ENCODE measurements at regions not wholly inside any gene's neighbourhood (a gene's known extent, or its start where the extent isn't known, plus 50 kb on each side); places are given as distances from the start of the nearest gene placed in this dataset.

DNA sequence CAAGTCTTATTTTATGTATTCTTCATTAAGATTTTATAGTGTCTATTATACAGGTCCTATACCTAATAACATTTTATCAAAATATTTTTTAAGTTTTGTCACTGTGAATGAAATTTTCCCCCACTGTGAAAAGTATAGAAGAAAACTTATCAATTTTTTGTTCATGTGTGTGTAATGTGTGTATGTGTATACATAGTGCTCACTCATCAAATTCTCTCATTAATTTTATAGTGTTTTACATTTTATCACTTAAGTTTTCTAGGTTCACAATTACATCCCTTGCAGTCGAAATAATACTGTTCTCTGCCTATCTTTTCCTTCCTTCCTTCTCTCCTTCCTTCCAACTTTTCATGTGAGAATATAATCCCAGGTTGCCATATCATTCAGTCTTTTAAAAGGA, 93.2 kb upstream of the FBXO11 start:
- H3K4me3 ChIP-seq (ENCODE audit: low read depth, low read length): no peak overlapping the region
- TF ChIP-seq CTCF (IDR thresholded peaks at IDR 0.05; ENCODE audit: insufficient read depth, low read length): no peak
- no peak for DNase-seq (ENCODE audit: low read depth)

DNA sequence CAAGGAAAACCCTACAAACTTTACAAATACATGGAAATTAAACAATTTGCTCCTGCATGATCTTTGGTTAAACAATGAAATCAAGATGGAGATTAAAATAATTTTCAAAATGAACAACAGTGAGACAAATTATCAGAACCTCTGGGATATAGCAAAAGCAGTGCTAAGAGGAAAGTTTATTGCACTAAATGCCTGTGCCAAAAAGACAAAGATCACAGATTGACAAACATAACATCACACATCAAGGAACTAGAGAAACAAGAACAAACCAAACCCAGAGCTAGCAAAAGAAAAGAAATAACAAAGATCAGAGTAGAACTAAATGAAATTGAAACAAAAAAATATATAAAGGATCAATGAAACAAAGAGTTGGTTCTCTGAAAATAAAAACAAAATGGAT, 95.2 kb upstream of the FBXO11 start:
- DNase-seq (ENCODE audit: low read depth): no peak
- no peak overlapping the region for H3K4me3 ChIP-seq (ENCODE audit: low read depth, low read length)
- no peak for TF ChIP-seq CTCF (IDR thresholded peaks at IDR 0.05; ENCODE audit: insufficient read depth, low read length)

DNA sequence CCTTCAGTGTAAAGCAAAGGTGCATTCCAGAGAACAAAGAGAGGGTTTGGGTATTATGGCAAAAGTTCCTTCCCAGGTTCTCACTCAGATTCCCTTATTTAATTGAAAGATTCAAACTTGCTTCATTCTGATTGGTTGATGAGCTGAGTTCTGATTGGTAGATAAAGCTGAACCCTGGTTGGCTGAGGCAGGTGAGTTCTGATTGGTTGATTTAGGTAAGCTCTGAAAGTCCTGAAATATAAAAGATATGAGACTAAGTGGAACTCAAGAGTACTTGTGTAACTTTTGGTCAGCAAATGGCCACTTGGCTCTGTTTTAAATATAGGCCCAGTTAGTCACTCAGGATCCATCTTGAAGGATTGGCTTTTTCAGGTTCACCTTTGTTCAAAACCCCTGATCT, 99.8 kb upstream of the FBXO11 start:
- no peak overlapping the region for H3K4me3 ChIP-seq (ENCODE audit: low read depth, low read length)
- no peak for TF ChIP-seq CTCF (IDR thresholded peaks at IDR 0.05; ENCODE audit: insufficient read depth, low read length)
- DNase-seq (ENCODE audit: low read depth): no peak

- TF ChIP-seq CTCF (IDR thresholded peaks at IDR 0.05; ENCODE audit: insufficient read depth, low read length): no peak
- H3K4me3 ChIP-seq (ENCODE audit: low read depth, low read length): no peak overlapping the region
- DNase-seq (ENCODE audit: low read depth): no peak
Measured at GRCh38 chr2:48007699-48008268, 101.5 kb upstream of the FBXO11 start.

GRCh38 chr2:48009256-48009655, 103.0 kb upstream of the FBXO11 start:
- DNase-seq (ENCODE audit: low read depth): no peak
- no peak overlapping the region for H3K4me3 ChIP-seq (ENCODE audit: low read depth, low read length)
- TF ChIP-seq CTCF (IDR thresholded peaks at IDR 0.05; ENCODE audit: insufficient read depth, low read length): no peak

DNA sequence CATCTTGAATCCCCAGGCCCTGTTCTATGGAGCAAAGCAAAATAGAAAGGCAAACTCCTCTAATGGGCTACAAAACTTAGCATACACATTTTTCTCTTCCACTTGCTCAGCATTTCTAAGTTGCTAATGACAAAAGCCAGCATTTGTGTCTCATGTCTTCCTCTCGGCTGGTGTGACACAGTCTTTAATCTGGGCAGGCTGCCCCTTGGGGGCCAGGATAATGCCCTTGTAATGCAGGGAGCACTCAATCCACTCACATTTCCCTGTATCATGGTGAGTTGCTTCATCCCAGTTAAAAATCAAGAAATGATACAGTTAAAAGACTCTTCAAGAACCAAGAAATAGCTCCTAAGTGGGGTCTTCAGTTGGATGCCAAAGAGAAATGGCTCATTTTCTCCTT, 109.1 kb upstream of the FBXO11 start:
- DNase-seq (ENCODE audit: low read depth): no peak

More for the DNA sequence above, 109.1 kb upstream of the FBXO11 start:
- TF ChIP-seq CTCF (IDR thresholded peaks at IDR 0.05; ENCODE audit: insufficient read depth, low read length): no peak
- no peak overlapping the region for H3K4me3 ChIP-seq (ENCODE audit: low read depth, low read length)

Data from fibroblast of the aortic adventitia (primary cell).